Caco-2 (cell line): ENCODE measurements at regions not wholly inside any gene's neighbourhood (a gene's known extent, or its start where the extent isn't known, plus 50 kb on each side); places are given as distances from the start of the nearest gene placed in this dataset.

Experiments used
- BruUV-seq: library from RNA; stranded (reverse); fragments of 400-500 nt; replicated peaks from 2 replicates; lab custom pipeline; 2021; lab: Mats Ljungman, UMichigan
- CTCF ChIA-PET: fragments of 300-600 bp; sonication (Branson Sonifier 250); formaldehyde crosslinking; loops from one replicate; lab custom pipeline; 2022; ENCODE audit warnings: antibody characterized with exemption; lab: Charles Lee
- POLR2A ChIA-PET: fragments of 300-600 bp; sonication (Branson Sonifier 250); formaldehyde crosslinking; loops from one replicate; lab custom pipeline; 2022; ENCODE audit warnings: antibody characterized with exemption; lab: Charles Lee
- DNase-seq, 2 experiments: peaks; one replicate each; pipeline versions ENCODE4 v3.0.0 to v3.0.0-alpha.2; 2020 to 2022
- H3K27me3 ChIP-seq: replicated peaks from 2 replicates; pipeline ENCODE4 v1.6.0; 2011; ENCODE audit warnings: low read length; ENCODE audit not compliant: control insufficient read depth, insufficient read depth
- H3K36me3 ChIP-seq: 2 replicates; pipeline ENCODE4 v1.5.1; 2011; ENCODE audit warnings: low read length; ENCODE audit not compliant: control insufficient read depth, insufficient read depth
- H3K4me1 ChIP-seq: fragments of 250-450 bp; sonication (Bioruptor Pico); 2 replicates; pipeline ENCODE4 v1.5.1; 2020; ENCODE audit warnings: mild to moderate bottlenecking
- H3K4me3 ChIP-seq: 2 replicates; pipeline ENCODE4 v1.5.1; 2011; ENCODE audit warnings: low read depth, mild to moderate bottlenecking, control low read depth, low read length
- H3K9me3 ChIP-seq: fragments of 250-450 bp; sonication (Bioruptor Pico); 2 replicates; pipeline ENCODE4 v1.5.1; 2020; ENCODE audit warnings: mild to moderate bottlenecking, moderate library complexity
- H3K27ac Mint-ChIP-seq: one replicate; pipeline ENCODE4 v1.8.0; 2022; ENCODE audit warnings: mixed read lengths; ENCODE audit not compliant: unreplicated experiment
- H3K27me3 Mint-ChIP-seq: one replicate; pipeline ENCODE4 v1.8.0; 2022; ENCODE audit warnings: mixed read lengths; ENCODE audit not compliant: insufficient read depth, unreplicated experiment
- H3K36me3 Mint-ChIP-seq: one replicate; pipeline ENCODE4 v1.8.0; 2022; ENCODE audit warnings: mild to moderate bottlenecking, mixed read lengths; ENCODE audit not compliant: insufficient read depth, unreplicated experiment
- H3K4me1 Mint-ChIP-seq: one replicate; pipeline ENCODE4 v1.8.0; 2022; ENCODE audit warnings: low read depth, mixed read lengths; ENCODE audit not compliant: unreplicated experiment
- H3K4me3 Mint-ChIP-seq: one replicate; pipeline ENCODE4 v1.8.0; 2022; ENCODE audit warnings: mild to moderate bottlenecking, moderate library complexity, mixed read lengths; ENCODE audit not compliant: unreplicated experiment
- H3K9me3 Mint-ChIP-seq: one replicate; pipeline ENCODE4 v1.8.0; 2022; ENCODE audit warnings: mixed read lengths; ENCODE audit not compliant: unreplicated experiment
- CTCF ChIP-seq, 2 experiments: fragments of 200-600 bp in 1 of 2; IDR thresholded peaks; 1 replicate in 1 of 2; 2 replicates in 1 of 2; pipeline versions ENCODE4 v1.5.1 to v1.8.0; 2011 to 2022; ENCODE audit warnings: antibody characterized with exemption in 1 of 2, control low read depth in 1 of 2, inconsistent platforms in 1 of 2, low read depth in 1 of 2, low read length in 1 of 2, mild to moderate bottlenecking in 1 of 2, moderate library complexity in 1 of 2; ENCODE audit not compliant: insufficient read depth in 1 of 2, severe bottlenecking in 1 of 2, unreplicated experiment in 1 of 2
- intact Hi-C: fragments of 100-400 bp; cut with micrococcal nuclease; formaldehyde crosslinking; loops from one replicate; pipeline ENCODE4 v1.10.0; 2022; ENCODE audit not compliant: unreplicated experiment

DNA sequence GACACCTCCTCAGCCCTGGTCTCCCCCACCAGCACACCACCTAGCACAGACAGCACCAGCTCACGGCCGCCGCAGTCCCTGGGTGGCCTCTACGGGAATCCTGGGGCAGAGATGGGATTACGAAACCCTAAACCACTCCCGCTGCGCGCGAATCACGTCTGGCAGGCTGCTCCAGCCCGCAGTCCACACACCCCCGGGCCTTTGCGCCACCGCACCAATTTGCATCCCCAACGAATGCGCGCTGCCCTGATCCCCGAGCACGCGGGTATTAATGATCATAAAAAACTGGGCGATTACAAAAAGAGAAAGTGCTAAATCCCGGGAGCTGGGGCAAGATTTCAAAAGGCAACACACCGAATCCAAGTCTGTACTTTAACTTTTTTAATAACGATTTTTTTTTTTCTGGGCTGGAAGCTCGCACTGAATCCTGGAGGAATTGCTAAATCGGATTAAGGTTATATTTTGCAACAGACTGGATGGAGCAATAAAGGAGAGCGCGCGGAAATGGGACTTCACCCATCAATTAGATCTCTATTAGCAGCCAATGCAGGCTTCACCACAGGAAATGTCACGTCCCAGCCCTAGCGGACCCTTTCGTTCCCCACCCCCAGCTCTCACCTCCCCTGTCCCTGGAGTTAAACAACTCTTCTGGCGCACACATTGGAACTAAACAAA is 69.8 kb upstream of the TMEM33 start:
- DNase-seq: no peak
- Mint-ChIP-seq H3K4me1 (no peaks in the 10 kb centered on the region), H3K4me3 (no peak overlapping the region), H3K27ac (no peak overlapping the region), H3K9me3 (no peaks in the 10 kb centered on the region), H3K27me3 (peaks cover 5% of the 10 kb centered on the region), H3K36me3 (no peaks in the 10 kb centered on the region)
- Histone ChIP-seq H3K36me3 (no peaks in the 10 kb centered on the region), H3K4me1 (no peaks in the 10 kb centered on the region), H3K27me3 (no peaks in the 10 kb centered on the region), H3K4me3 (no peak overlapping the region), H3K9me3 (no peaks in the 10 kb centered on the region)
- no TSS peak for BruUV-seq
- intact Hi-C loops: no loop called here
- no peak for TF ChIP-seq CTCF (IDR thresholded peaks at IDR 0.05; ENCODE audit: insufficient read depth in 1 of 2, low read depth in 1 of 2, low read length in 1 of 2, severe bottlenecking in 1 of 2, unreplicated experiment in 1 of 2)
- POLR2A ChIA-PET: no interaction called here
- CTCF ChIA-PET: no interaction called here

GRCh38 chr4:41859087-41859486 is 76.1 kb upstream of the TMEM33 start:
- Mint-ChIP-seq H3K36me3 (no peaks in the 10 kb centered on the region), H3K27me3 (peaks cover 15% of the 10 kb centered on the region), H3K27ac (no peak overlapping the region), H3K4me3 (no peak overlapping the region), H3K4me1 (no peaks in the 10 kb centered on the region), H3K9me3 (no peaks in the 10 kb centered on the region)
- no peak for DNase-seq
- intact Hi-C loops: no loop called here
- POLR2A ChIA-PET: no interaction called here
- CTCF ChIA-PET: interaction anchor here (0.6 kb wide), 1 partner anchor 1859 kb away, joined by 3 read pairs; no protein-coding TSS in a partner anchor
- no peak for TF ChIP-seq CTCF (IDR thresholded peaks at IDR 0.05; ENCODE audit: insufficient read depth in 1 of 2, low read depth in 1 of 2, low read length in 1 of 2, severe bottlenecking in 1 of 2, unreplicated experiment in 1 of 2)
- no peaks in the 10 kb centered on the region for H3K4me1 ChIP-seq
- H3K36me3 ChIP-seq: no peaks in the 10 kb centered on the region
- no peaks in the 10 kb centered on the region for H3K9me3 ChIP-seq
- no peak overlapping the region for H3K4me3 ChIP-seq
- no peaks in the 10 kb centered on the region for H3K27me3 ChIP-seq
- no TSS peak for BruUV-seq

- ChIA-PET POLR2A (no interaction called here), CTCF (no interaction called here)
- TF ChIP-seq CTCF (IDR thresholded peaks at IDR 0.05; ENCODE audit: insufficient read depth in 1 of 2, low read depth in 1 of 2, low read length in 1 of 2, severe bottlenecking in 1 of 2, unreplicated experiment in 1 of 2): no peak
- H3K4me3 Mint-ChIP-seq: no peak overlapping the region
- intact Hi-C loops: no loop called here
- DNase-seq: no peak
- H3K27ac Mint-ChIP-seq: no peak overlapping the region
- no peaks in the 10 kb centered on the region for H3K4me1 Mint-ChIP-seq
- Histone ChIP-seq H3K4me1 (no peaks in the 10 kb centered on the region), H3K9me3 (no peaks in the 10 kb centered on the region), H3K27me3 (no peaks in the 10 kb centered on the region), H3K4me3 (no peak overlapping the region), H3K36me3 (no peaks in the 10 kb centered on the region)
- peaks cover 13% of the 10 kb centered on the region for H3K27me3 Mint-ChIP-seq
- H3K9me3 Mint-ChIP-seq: no peaks in the 10 kb centered on the region
- BruUV-seq: no TSS peak
- H3K36me3 Mint-ChIP-seq: no peaks in the 10 kb centered on the region
Observed at GRCh38 chr4:41857226-41857641, 78.0 kb upstream of the TMEM33 start.
